Fibroblast of pulmonary artery (primary cell): ENCODE measurements at regions not wholly inside any gene's neighbourhood (a gene's known extent, or its start where the extent isn't known, plus 50 kb on each side); places are given as distances from the start of the nearest gene placed in this dataset.
A peak's percentile ranks its signal among the peaks of the same experiment; 100 is the strongest.
"Not testable (repeated sequence)": the region's sequence is repeated elsewhere in the genome, so short reads cannot be mapped to it uniquely, and the experiment has no call there.

ENCODE experiments used
- DNase-seq: peaks from one replicate; pipeline ENCODE4 v3.0.0-alpha.2; 2010; ENCODE audit warnings: low read depth
- H3K4me3 ChIP-seq: replicated peaks from 2 replicates; pipeline ENCODE4 v1.5.1; 2011; ENCODE audit warnings: low read depth, mild to moderate bottlenecking, control low read depth, low read length, moderate library complexity
- TF ChIP-seq, protein P1 (sequence below): IDR thresholded peaks from 2 replicates; pipeline ENCODE4 v1.5.1; 2011; ENCODE audit warnings: mild to moderate bottlenecking, control low read depth, low read length, inconsistent platforms; ENCODE audit errors: missing control alignments

DNA sequence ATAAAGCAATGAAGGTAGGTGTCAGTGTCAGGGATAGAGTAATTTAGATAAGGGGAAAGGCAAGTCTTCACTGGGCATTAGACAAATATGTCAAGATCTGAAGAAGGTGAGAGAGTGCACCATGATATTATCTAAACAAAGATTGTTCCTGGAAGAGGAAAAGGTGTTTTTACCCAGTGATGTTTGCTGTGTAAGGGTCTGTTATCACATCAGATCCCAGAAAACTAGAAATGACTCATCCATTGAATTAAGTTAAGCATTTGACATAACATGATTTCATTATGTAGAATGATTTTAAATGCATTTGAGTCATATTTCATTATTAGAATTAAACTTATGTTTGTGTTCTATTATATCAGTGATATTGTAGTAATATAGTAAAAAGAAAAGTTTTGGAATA, 1279.5 kb upstream of the CITED2 start:
- TF ChIP-seq, protein P1, sequence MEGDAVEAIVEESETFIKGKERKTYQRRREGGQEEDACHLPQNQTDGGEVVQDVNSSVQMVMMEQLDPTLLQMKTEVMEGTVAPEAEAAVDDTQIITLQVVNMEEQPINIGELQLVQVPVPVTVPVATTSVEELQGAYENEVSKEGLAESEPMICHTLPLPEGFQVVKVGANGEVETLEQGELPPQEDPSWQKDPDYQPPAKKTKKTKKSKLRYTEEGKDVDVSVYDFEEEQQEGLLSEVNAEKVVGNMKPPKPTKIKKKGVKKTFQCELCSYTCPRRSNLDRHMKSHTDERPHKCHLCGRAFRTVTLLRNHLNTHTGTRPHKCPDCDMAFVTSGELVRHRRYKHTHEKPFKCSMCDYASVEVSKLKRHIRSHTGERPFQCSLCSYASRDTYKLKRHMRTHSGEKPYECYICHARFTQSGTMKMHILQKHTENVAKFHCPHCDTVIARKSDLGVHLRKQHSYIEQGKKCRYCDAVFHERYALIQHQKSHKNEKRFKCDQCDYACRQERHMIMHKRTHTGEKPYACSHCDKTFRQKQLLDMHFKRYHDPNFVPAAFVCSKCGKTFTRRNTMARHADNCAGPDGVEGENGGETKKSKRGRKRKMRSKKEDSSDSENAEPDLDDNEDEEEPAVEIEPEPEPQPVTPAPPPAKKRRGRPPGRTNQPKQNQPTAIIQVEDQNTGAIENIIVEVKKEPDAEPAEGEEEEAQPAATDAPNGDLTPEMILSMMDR = no peak
- H3K4me3 ChIP-seq = no peak overlapping the region
- DNase-seq = no peak

DNA sequence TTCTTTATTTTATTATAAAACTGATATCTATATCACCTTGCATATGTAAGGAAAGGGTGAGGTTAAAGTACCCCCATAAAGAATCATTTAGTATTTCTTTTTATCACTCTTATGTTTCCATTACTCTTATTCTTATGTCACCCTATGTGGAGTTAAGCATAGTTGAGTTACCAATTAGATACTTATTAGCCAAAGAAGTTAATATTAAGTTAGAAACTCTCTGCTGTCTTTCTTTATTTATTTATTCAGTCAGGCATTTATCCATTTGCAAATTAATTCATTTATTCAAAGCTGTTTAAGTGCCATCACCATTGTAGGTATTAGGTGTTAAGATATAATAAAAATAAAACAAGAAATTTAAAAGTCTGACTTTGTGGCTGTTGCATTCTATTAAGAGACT, 1279.1 kb upstream of the CITED2 start:
- TF ChIP-seq, protein P1 = no peak
- no peak overlapping the region for H3K4me3 ChIP-seq
- no peak for DNase-seq

DNA sequence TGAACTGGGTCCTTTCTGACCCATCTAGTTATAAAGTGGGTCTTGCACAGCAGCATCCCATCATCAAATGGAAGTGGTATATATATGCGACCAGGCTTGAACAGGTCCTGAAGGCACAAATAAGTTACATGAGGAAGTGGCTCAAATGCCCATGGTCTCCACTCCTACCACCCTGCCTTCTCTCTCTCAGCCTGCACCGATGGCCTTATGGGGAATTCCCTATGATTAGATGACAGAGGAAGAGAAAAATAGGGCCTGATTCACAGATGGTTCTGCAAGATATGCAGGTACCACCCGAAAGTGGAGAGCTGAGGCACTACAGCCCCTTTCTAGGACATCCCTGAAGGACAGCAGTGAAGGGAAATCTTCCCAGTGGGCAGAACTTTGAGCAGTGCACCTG, 1275.1 kb upstream of the CITED2 start:
- H3K4me3 ChIP-seq, DNase-seq: not testable (repeated sequence)

DNA sequence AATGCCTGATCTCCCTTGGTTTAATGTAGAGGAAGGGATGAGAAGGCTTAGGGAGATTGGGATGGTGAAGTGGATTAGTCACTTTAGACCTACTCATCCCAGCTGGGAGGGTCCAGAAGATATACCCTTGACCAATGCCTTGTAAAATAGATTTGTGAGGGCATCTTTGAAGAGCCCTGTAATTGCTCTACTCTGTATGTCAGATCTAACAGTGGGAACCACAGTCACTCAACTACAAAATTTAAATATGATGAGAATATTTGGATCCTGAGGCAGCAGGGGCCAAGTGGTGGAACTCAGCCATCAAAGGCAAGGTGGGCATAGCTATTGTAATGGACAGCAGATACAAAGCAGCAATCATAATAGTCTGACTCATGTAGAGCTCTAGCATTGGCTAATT, 1272.9 kb upstream of the CITED2 start:
- not testable (repeated sequence) for DNase-seq

DNA sequence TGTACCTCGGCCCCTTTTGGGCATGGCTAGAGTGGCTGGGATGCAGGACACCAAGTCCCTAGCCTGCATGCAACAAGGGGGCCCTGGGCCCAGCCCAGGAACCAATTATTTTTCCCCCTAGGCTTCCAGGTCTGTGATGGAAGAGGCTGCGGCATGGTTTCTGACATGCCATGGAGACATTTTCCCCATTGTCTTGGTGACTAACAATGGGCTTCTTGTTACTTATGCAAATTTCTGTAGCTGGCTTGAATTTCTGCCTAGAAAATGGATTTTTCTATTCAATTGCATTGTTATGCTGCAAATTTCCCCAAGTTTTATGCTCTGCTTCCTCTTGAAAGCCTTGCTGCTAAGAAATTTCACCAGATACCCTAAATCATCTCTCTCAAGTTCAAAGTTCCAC, 1269.6 kb upstream of the CITED2 start:
- TF ChIP-seq, protein P1 = no peak
- DNase-seq = no peak
- no peak overlapping the region for H3K4me3 ChIP-seq

More for the DNA sequence above, 1272.9 kb upstream of the CITED2 start:
- not testable (repeated sequence) for H3K4me3 ChIP-seq

DNA sequence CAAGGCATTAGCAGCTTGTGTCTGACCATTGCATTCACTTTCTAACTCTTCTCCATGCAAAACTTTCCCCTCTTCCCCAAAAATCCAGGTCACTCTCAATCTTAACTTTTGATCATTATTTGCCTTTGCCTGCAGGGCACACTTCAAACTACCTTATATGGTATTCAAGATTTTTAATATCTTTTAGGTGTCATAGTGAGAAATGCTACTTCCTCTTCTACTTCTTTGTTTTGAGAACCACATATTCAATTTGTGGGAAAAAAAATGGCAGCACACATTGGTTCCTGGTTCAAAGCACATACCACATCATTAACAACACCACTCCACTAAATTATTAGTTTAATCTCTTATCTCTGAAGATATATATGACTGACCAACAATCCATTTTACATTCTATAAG, 1267.0 kb upstream of the CITED2 start:
- DNase-seq = no peak
- H3K4me3 ChIP-seq = no peak overlapping the region
- TF ChIP-seq, protein P1 = no peak

DNA sequence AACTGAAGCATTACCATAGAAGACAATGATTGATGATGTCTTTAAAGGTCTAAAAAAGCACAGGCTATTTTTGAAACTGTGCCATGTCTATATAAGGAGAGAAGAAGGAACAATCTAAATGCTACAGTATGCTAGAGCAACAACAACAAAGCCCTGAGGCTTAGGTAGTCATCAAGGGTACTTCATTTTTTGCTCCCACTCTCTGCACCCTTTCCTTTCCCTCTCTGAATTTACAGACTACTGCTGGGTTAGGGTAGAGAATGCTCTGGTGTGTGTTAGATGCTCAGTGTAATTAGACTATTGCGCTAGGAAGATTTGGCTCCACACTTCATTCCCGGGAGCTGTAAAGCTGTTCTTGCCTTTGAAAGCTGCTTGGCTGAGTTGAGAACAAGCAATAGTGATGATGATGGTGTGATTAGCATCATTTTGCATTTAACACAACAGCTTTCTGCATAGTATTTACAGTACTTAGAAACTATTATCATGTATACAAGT, 1262.5 kb upstream of the CITED2 start:
- TF ChIP-seq, protein P1 = no peak
- no peak overlapping the region for H3K4me3 ChIP-seq
- peak; percentile 11 for DNase-seq

DNA sequence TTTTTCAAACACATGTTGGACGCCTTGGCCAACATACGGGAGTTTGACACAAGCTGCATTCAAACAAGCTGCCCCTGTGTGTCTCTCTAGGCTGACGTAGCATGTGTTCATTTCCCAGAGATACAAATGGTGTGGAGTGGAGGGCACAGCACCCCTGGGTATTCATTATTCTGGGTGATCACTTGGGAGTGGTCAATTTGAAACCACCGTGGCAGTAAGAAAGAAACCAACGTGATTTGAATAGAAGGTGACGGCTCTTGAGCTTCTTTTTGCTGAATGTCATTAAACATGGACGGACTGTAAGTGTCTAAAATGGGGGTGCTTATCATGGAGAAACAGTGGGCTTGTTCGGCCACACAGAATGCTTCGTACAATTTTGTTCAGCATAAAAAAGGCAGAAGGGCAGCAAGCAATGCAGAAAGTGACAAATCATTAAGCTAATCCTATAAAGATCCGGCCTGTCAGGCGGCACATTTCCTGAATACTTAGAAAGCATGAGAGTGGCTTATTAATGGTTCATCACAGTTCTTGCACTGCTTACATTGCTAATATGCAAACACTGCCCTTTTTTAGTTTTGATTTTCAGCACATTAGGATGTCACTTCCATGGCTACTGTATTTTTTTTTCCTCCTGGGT, 1261.9 kb upstream of the CITED2 start:
- H3K4me3 ChIP-seq = no peak overlapping the region
- TF ChIP-seq, protein P1 = no peak
- no peak for DNase-seq
